IMR-90 (cell line): ENCODE measurements at regions not wholly inside any gene's neighbourhood (a gene's known extent, or its start where the extent isn't known, plus 50 kb on each side); places are given as distances from the start of the nearest gene placed in this dataset.

Experiments used
- ATAC-seq: fragments of 200-7000 bp; cut with Tn5 transposase; 2 replicates; pipeline ENCODE4 v1.9.1; 2020; ENCODE audit warnings: low read depth, mild to moderate bottlenecking, moderate library complexity
- BruUV-seq: library from RNA; stranded (reverse); fragments of 400-500 nt; replicated peaks from 2 replicates; lab custom pipeline; 2021; lab: Mats Ljungman, UMichigan
- CTCF ChIA-PET: fragments of 300-600 bp; formaldehyde crosslinking; extraction: SDS; loops from one replicate; lab custom pipeline; 2021; ENCODE audit warnings: antibody characterized with exemption; lab: Yijun Ruan, JAX
- POLR2A ChIA-PET: fragments of 300-600 bp; sonication (Branson Sonifier 250); formaldehyde crosslinking; loops from one replicate; lab custom pipeline; 2022; ENCODE audit warnings: antibody characterized with exemption; ENCODE audit not compliant: unreplicated experiment; lab: Charles Lee
- DNase-seq: peaks from one replicate; pipeline ENCODE4 v3.0.0; 2013
- H2AFZ ChIP-seq: replicated peaks from 2 replicates; pipeline ENCODE3; 2013; ENCODE audit warnings: low read length, mild to moderate bottlenecking; ENCODE audit not compliant: poor library complexity
- H2AK5ac ChIP-seq: 2 replicates; pipeline ENCODE4 v1.6.1; 2013; ENCODE audit warnings: low read depth, low read length, inconsistent platforms
- H2AK9ac ChIP-seq: replicated peaks from 2 replicates; pipeline ENCODE3; 2013; ENCODE audit warnings: mild to moderate bottlenecking, low read depth, low read length, moderate library complexity; ENCODE audit not compliant: poor library complexity
- H2BK120ac ChIP-seq: 2 replicates; pipeline ENCODE4 v1.6.1; 2013; ENCODE audit warnings: low read depth, low read length, inconsistent platforms
- H2BK15ac ChIP-seq: 3 replicates; pipeline ENCODE4 v1.6.1; 2013; ENCODE audit warnings: low read depth, low read length, inconsistent platforms
- H2BK20ac ChIP-seq: 2 replicates; pipeline ENCODE4 v1.6.1; 2013; ENCODE audit warnings: low read depth, mild to moderate bottlenecking, inconsistent platforms, low read length, moderate library complexity
- H2BK5ac ChIP-seq: 2 replicates; pipeline ENCODE4 v1.6.1; 2013; ENCODE audit warnings: mild to moderate bottlenecking, low read depth, low read length, inconsistent platforms; ENCODE audit not compliant: poor library complexity, severe bottlenecking
- H3K14ac ChIP-seq: replicated peaks from 2 replicates; pipeline ENCODE4 v1.6.1; 2013; ENCODE audit warnings: low read depth, low read length, inconsistent platforms
- H3K18ac ChIP-seq: 2 replicates; pipeline ENCODE4 v1.6.1; 2013; ENCODE audit warnings: low read depth, low read length, control low read depth
- H3K23ac ChIP-seq: 2 replicates; pipeline ENCODE4 v1.6.1; 2013; ENCODE audit warnings: low read depth, low read length, inconsistent platforms
- H3K27ac ChIP-seq: 2 replicates; pipeline ENCODE4 v1.5.1; 2013; ENCODE audit warnings: mild to moderate bottlenecking, control low read depth, low read length; ENCODE audit not compliant: insufficient read depth
- H3K27me3 ChIP-seq: 2 replicates; pipeline ENCODE4 v1.6.1; 2013; ENCODE audit warnings: low read length; ENCODE audit not compliant: control insufficient read depth, insufficient read depth
- H3K36me3 ChIP-seq: 2 replicates; pipeline ENCODE4 v1.6.1; 2013; ENCODE audit warnings: low read length, mixed read lengths; ENCODE audit not compliant: control insufficient read depth, insufficient read depth
- H3K4ac ChIP-seq: 2 replicates; pipeline ENCODE4 v1.6.1; 2013; ENCODE audit warnings: low read depth, low read length, inconsistent platforms
- H3K4me1 ChIP-seq: 2 replicates; pipeline ENCODE4 v1.6.1; 2013; ENCODE audit warnings: low read length, mixed read lengths; ENCODE audit not compliant: control insufficient read depth, insufficient read depth
- H3K4me2 ChIP-seq: 2 replicates; pipeline ENCODE4 v1.6.1; 2013; ENCODE audit warnings: low read depth, mild to moderate bottlenecking, control low read depth, low read length, moderate library complexity
- H3K4me3 ChIP-seq: 2 replicates; pipeline ENCODE4 v1.5.1; 2013; ENCODE audit warnings: low read depth, mild to moderate bottlenecking, control low read depth, low read length, moderate library complexity; ENCODE audit not compliant: insufficient read depth
- H3K56ac ChIP-seq: 2 replicates; pipeline ENCODE4 v1.6.1; 2013; ENCODE audit warnings: low read length, inconsistent platforms; ENCODE audit not compliant: insufficient read depth; ENCODE audit errors: extremely low read depth
- H3K79me1 ChIP-seq, 2 experiments: 2 replicates each; pipeline ENCODE4 v1.6.1; 2013; ENCODE audit warnings: low read length in 2 of 2, inconsistent platforms in 1 of 2, low read depth in 1 of 2
- H3K9ac ChIP-seq: 2 replicates; pipeline ENCODE4 v1.6.1; 2013; ENCODE audit warnings: low read depth, low read length, control low read depth
- H3K9me1 ChIP-seq: 2 replicates; pipeline ENCODE4 v1.6.1; 2013; ENCODE audit warnings: low read length, inconsistent platforms; ENCODE audit not compliant: insufficient read depth
- H3K9me3 ChIP-seq: 2 replicates; pipeline ENCODE4 v1.6.1; 2013; ENCODE audit warnings: low read length; ENCODE audit not compliant: control insufficient read depth, insufficient read depth
- H4K20me1 ChIP-seq: 2 replicates; pipeline ENCODE4 v1.6.1; 2013; ENCODE audit warnings: low read length, inconsistent platforms; ENCODE audit not compliant: insufficient read depth
- H4K5ac ChIP-seq: 2 replicates; pipeline ENCODE4 v1.6.1; 2013; ENCODE audit warnings: mild to moderate bottlenecking, low read depth, low read length, control low read depth
- H4K8ac ChIP-seq, 2 experiments: 2 replicates each; pipeline ENCODE4 v1.6.1; 2013; ENCODE audit warnings: low read depth in 2 of 2, low read length in 2 of 2, control low read depth in 1 of 2, inconsistent platforms in 1 of 2
- H4K91ac ChIP-seq: 2 replicates; pipeline ENCODE4 v1.6.1; 2013; ENCODE audit warnings: low read depth, low read length, inconsistent platforms; ENCODE audit not compliant: insufficient read depth
- FOS ChIP-seq: fragments of 150-350 bp; IDR thresholded peaks from 2 replicates; pipeline ENCODE4 v1.6.1; 2016; ENCODE audit warnings: low read depth, low read length
- WGBS, 2 experiments: methylation state at CpG; one replicate each; pipeline versions ENCODE4 v1.1.5 to v1.1.7; 2013; ENCODE audit warnings: missing lambda C conversion rate in 2 of 2; ENCODE audit not compliant: insufficient read length in 1 of 2; ENCODE audit errors: extremely low coverage in 2 of 2; 5-methylcytosine and 5-hydroxymethylcytosine counted together
- dilution Hi-C: fragments of 300-500 bp; cut with HindIII; formaldehyde crosslinking; loops from one replicate; pipeline ENCODE4 v1.14.3; 2018; ENCODE audit warnings: low sequenced_read_pairs; ENCODE audit not compliant: unreplicated experiment
- in situ Hi-C: fragments of 300-500 bp; cut with MboI; formaldehyde crosslinking; loops from 3 replicates; pipeline ENCODE4 v1.14.3; 2019; ENCODE audit warnings: low sequenced_read_pairs, inconsistent platforms, mixed read lengths
- intact Hi-C: fragments of 100-400 bp; cut with micrococcal nuclease; formaldehyde crosslinking; loops from 2 replicates; pipeline ENCODE4 v1.10.0; 2022

DNA sequence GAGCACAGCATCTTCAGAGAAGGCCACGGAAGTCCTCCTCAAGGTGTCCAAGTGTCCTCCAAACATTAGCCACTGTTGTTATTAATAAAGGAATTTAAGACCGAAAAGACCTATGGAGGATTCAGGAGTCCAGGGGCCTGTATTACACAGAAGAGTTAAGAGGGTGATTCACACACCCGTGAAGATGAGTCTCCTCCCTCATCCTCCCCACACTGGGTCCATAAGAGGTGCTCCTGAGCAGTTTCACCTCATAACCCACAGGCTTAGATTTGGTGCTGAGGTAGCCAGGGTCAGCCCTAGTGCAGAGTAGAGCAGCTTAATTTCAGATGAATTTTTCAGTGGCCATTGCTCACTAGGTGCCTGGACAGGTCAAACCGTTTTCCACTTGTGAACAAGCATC lies 65.3 kb downstream of the PRR18 start:
- H3K9me1 ChIP-seq: no peaks in the 10 kb centered on the region
- H2BK20ac ChIP-seq: no peak overlapping the region
- no peak overlapping the region for H3K4me3 ChIP-seq
- H3K27me3 ChIP-seq: peaks cover 22% of the 10 kb centered on the region
- CTCF ChIA-PET: no interaction called here
- no peaks in the 10 kb centered on the region for H3K9me3 ChIP-seq
- no peaks in the 10 kb centered on the region for H3K79me1 ChIP-seq
- dilution Hi-C loops (no loop called here), in situ Hi-C loops (no loop called here), intact Hi-C loops (no loop called here)
- no peak overlapping the region for H3K4me2 ChIP-seq
- H2BK15ac ChIP-seq: no peak overlapping the region
- H3K14ac ChIP-seq: no peak overlapping the region
- H4K20me1 ChIP-seq: no peaks in the 10 kb centered on the region
- no peak overlapping the region for H4K5ac ChIP-seq
- H2AK9ac ChIP-seq: no peak overlapping the region
- H2AFZ ChIP-seq: no peak overlapping the region
- no TSS peak for BruUV-seq
- DNase-seq (no peak), ATAC-seq (no peak)
- H3K4me1 ChIP-seq: no peaks in the 10 kb centered on the region
- no peak overlapping the region for H3K56ac ChIP-seq
- H3K36me3 ChIP-seq: no peaks in the 10 kb centered on the region
- H2BK120ac ChIP-seq: no peak overlapping the region
- no peak overlapping the region for H2AK5ac ChIP-seq
- no peak for TF ChIP-seq FOS
- no peak overlapping the region for H4K91ac ChIP-seq
- no peak overlapping the region for H4K8ac ChIP-seq
- no peak overlapping the region for H3K18ac ChIP-seq
- no CpG with 5 or more reads among the region's 4 CpGs for WGBS, 2 experiments
- no peak overlapping the region for H3K9ac ChIP-seq
- H3K4ac ChIP-seq: no peak overlapping the region
- POLR2A ChIA-PET: no interaction called here
- no peak overlapping the region for H3K23ac ChIP-seq
- no peak overlapping the region for H3K27ac ChIP-seq
- H2BK5ac ChIP-seq: no peak overlapping the region
